ENCODE measurements at regions not wholly inside any gene's neighbourhood (a gene's known extent, or its start where the extent isn't known, plus 50 kb on each side); places are given as distances from the start of the nearest gene placed in this dataset.

DNA sequence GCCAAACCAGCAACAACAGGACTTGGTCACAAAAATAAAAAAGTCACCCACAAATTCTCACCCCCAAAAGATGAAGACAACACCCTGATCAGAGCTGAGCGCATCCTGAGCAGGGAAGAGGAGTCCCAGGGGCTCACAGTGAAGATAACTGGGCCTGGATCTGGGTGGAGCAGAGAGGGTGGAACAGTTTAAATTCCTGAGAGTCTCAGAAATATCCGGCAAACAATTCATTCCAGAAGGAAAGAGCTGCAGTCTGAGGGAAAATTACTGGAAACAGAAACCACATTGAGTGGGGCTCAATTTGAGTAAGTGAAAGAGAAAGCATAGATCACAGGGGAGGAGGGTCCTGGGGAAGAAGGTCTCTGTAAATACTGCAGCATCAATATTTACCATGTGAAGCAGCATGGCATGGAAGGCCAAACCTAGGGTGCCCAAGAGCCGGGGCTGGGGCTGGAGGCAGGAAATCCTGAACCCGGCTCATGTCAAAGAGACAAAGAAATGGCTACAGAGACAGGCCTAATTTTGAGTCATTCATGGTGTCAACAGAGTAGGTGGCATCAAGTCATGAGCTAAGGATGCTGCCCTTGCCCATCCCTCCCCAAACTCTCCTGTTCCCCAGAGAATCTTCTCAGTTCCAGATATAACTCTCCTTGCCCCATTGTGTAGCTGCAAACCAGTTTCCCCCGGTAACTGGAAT lies 61.4 kb upstream of the ZBTB7C start:
- TF ChIP-seq, protein P1, sequence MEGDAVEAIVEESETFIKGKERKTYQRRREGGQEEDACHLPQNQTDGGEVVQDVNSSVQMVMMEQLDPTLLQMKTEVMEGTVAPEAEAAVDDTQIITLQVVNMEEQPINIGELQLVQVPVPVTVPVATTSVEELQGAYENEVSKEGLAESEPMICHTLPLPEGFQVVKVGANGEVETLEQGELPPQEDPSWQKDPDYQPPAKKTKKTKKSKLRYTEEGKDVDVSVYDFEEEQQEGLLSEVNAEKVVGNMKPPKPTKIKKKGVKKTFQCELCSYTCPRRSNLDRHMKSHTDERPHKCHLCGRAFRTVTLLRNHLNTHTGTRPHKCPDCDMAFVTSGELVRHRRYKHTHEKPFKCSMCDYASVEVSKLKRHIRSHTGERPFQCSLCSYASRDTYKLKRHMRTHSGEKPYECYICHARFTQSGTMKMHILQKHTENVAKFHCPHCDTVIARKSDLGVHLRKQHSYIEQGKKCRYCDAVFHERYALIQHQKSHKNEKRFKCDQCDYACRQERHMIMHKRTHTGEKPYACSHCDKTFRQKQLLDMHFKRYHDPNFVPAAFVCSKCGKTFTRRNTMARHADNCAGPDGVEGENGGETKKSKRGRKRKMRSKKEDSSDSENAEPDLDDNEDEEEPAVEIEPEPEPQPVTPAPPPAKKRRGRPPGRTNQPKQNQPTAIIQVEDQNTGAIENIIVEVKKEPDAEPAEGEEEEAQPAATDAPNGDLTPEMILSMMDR (conservative IDR thresholded peaks at IDR 0.05; ENCODE audit: low read length) = no peak
- TF ChIP-seq EZH2phosphoT487 (IDR thresholded peaks at IDR 0.05; ENCODE audit: borderline replicate concordance) = no peak

Data from Loucy (cell line).